ENCODE measurements at regions not wholly inside any gene's neighbourhood (a gene's known extent, or its start where the extent isn't known, plus 50 kb on each side); places are given as distances from the start of the nearest gene placed in this dataset.
A peak's percentile ranks its signal among the peaks of the same experiment; 100 is the strongest.

GRCh38 chr13:60969656-60970055, 446.0 kb downstream of the PCDH20 start:
- Histone ChIP-seq H3K9me3 (peaks cover 0 to 8% (median 0%) of the 10 kb centered on the region in 12 donors), H3K4me3 (no peak overlapping the region), H3K4me1 (peaks cover 0 to 11% (median 0%) of the 10 kb centered on the region in 12 donors), H3K36me3 (no peaks in the 10 kb centered on the region), H3K27ac (peak overlapping the region in 1 of 12 donors; percentile 2), H3K27me3 (no peaks in the 10 kb centered on the region)
- TF ChIP-seq POLR2A (IDR thresholded peaks at IDR 0.05): no peak
- ATAC-seq: peak in 3 of 4 donors; percentile 37 to 69 (median 39)
- WGBS, 4 donors: 22 to 34% (median 29%) methylated on average over 2 of the region's 2 CpGs
- no peak for DNase-seq
- intact Hi-C loops (cut with DNase I): loop anchor here in 1 of 10 donors (10.0 kb wide), 2 partner anchors 195 to 435 kb away; no protein-coding TSS in a partner anchor

- 79 to 84% (median 80%) methylated on average over 2 of the region's 2 CpGs for WGBS, 4 donors
- Histone ChIP-seq H3K4me1 (no peaks in the 10 kb centered on the region), H3K36me3 (no peaks in the 10 kb centered on the region), H3K9me3 (no peaks in the 10 kb centered on the region), H3K4me3 (no peak overlapping the region), H3K27ac (no peak overlapping the region), H3K27me3 (no peaks in the 10 kb centered on the region)
- no peak for DNase-seq
- ATAC-seq: no peak
- intact Hi-C loops (cut with DNase I): no loop called here
- TF ChIP-seq CTCF (IDR thresholded peaks at IDR 0.05): no peak
- no peak for TF ChIP-seq POLR2A (IDR thresholded peaks at IDR 0.05)
Observed at GRCh38 chr13:60959427-60959826, 456.2 kb downstream of the PCDH20 start.

- Histone ChIP-seq H3K9me3 (no peaks in the 10 kb centered on the region), H3K36me3 (no peaks in the 10 kb centered on the region), H3K27me3 (no peaks in the 10 kb centered on the region), H3K27ac (no peak overlapping the region), H3K4me1 (no peaks in the 10 kb centered on the region), H3K4me3 (no peak overlapping the region)
- TF ChIP-seq POLR2A (IDR thresholded peaks at IDR 0.05): no peak
- TF ChIP-seq CTCF (IDR thresholded peaks at IDR 0.05): no peak
- WGBS, 4 donors: 44 to 67% (median 53%) methylated on average over 1 of the region's 1 CpG
- intact Hi-C loops (cut with DNase I): no loop called here
- DNase-seq (no peak), ATAC-seq (no peak)
Observed at GRCh38 chr13:60957816-60958215, 457.8 kb downstream of the PCDH20 start.

GRCh38 chr13:60945396-60945795, 470.3 kb downstream of the PCDH20 start:
- H3K27me3 ChIP-seq: no peaks in the 10 kb centered on the region
- WGBS, 4 donors: 0 to 43% (median 39%) methylated on average over 1 of the region's 1 CpG
- no peaks in the 10 kb centered on the region for H3K4me1 ChIP-seq
- no peak overlapping the region for H3K4me3 ChIP-seq
- intact Hi-C loops (cut with DNase I): no loop called here
- peaks cover 0 to 11% (median 0%) of the 10 kb centered on the region in 12 donors for H3K9me3 ChIP-seq
- H3K36me3 ChIP-seq: no peaks in the 10 kb centered on the region
- no peak for DNase-seq
- ATAC-seq: no peak
- H3K27ac ChIP-seq: no peak overlapping the region
- TF ChIP-seq CTCF (IDR thresholded peaks at IDR 0.05): no peak
- TF ChIP-seq POLR2A (IDR thresholded peaks at IDR 0.05): no peak

GRCh38 chr13:60944863-60945262, 470.8 kb downstream of the PCDH20 start:
- WGBS, 4 donors: 67 to 85% (median 69%) methylated on average over 1 of the region's 1 CpG
- ATAC-seq (no peak), DNase-seq (no peak)
- Histone ChIP-seq H3K27me3 (no peaks in the 10 kb centered on the region), H3K4me3 (no peak overlapping the region), H3K9me3 (peaks cover 0 to 7% (median 0%) of the 10 kb centered on the region in 12 donors), H3K4me1 (no peaks in the 10 kb centered on the region), H3K36me3 (no peaks in the 10 kb centered on the region), H3K27ac (no peak overlapping the region)
- intact Hi-C loops (cut with DNase I): no loop called here
- TF ChIP-seq CTCF (IDR thresholded peaks at IDR 0.05) (no peak), POLR2A (IDR thresholded peaks at IDR 0.05) (no peak)

All from heart left ventricle (tissue), 16 donors.